ENCODE measurements at regions not wholly inside any gene's neighbourhood (a gene's known extent, or its start where the extent isn't known, plus 50 kb on each side); places are given as distances from the start of the nearest gene placed in this dataset.

GRCh38 chr10:131492211-131492857 lies 180.8 kb upstream of the TCERG1L start (continued):
- TF ChIP-seq CEBPZ (IDR thresholded peaks at IDR 0.05; ENCODE audit: low read depth, low read length), result no peak
- TF ChIP-seq ELK1 (IDR thresholded peaks at IDR 0.05; ENCODE audit: low read depth, low read length), result no peak
- TF ChIP-seq RBBP5 (conservative IDR thresholded peaks at IDR 0.05), result no peak
- TF ChIP-seq JUND (IDR thresholded peaks at IDR 0.05; ENCODE audit: low read depth, low read length), result no peak
- no peak for TF ChIP-seq POLR2A (IDR thresholded peaks at IDR 0.05; ENCODE audit: low read depth, low read length)
- TF ChIP-seq SREBF1 (IDR thresholded peaks at IDR 0.05; ENCODE audit: low read length), result no peak

GRCh38 chr10:131493432-131493831 lies 181.9 kb upstream of the TCERG1L start:
- in situ Hi-C loops (cut with MboI), result no loop called here
- BruUV-seq (replicated peaks), result no TSS peak
- H3K9me3 ChIP-seq (replicated peaks; ENCODE audit: control insufficient read depth, insufficient read depth, low read length), result no peaks in the 10 kb centered on the region; the same call in 2 of the 3 replicates
- no peaks in the 10 kb centered on the region for H3K79me2 ChIP-seq (ENCODE audit: control insufficient read depth, insufficient read depth, low read length)
- no peak for DNase-seq (ENCODE audit: low read depth, low spot score)
- ChIA-PET CTCF (interaction anchor here (0.8 kb wide), 1 partner anchor 11 kb away, joined by 3 read pairs; no protein-coding TSS in a partner anchor), RAD21 (ENCODE audit: unreplicated experiment) (no interaction called here), SMC1A (ENCODE audit: uncharacterized antibody, unreplicated experiment) (no interaction called here), POLR2A (no interaction called here)
- intact Hi-C loops (cut with micrococcal nuclease; ENCODE audit: unreplicated experiment), result no loop called here
- no peak for ATAC-seq
- no peaks in the 10 kb centered on the region for H3K4me1 ChIP-seq (ENCODE audit: control insufficient read depth, insufficient read depth, low read length)
- no peak overlapping the region for H3K9ac ChIP-seq (ENCODE audit: control insufficient read depth, insufficient read depth, low read length)
- H3K36me3 ChIP-seq (ENCODE audit: control insufficient read depth in 2 of 2, insufficient read depth in 2 of 2, low read length in 1 of 2), result no peaks in the 10 kb centered on the region
- no peak overlapping the region for H3K27ac ChIP-seq (ENCODE audit: control insufficient read depth, insufficient read depth)
- 43% methylated on average over 4 of the region's 4 CpGs for WGBS (ENCODE audit: insufficient coverage, insufficient replicate concordance, low lambda C conversion rate, missing lambda C conversion rate)
- no peaks in the 10 kb centered on the region for H4K20me1 ChIP-seq (ENCODE audit: control insufficient read depth, insufficient read depth)
- no peak overlapping the region for H3K4me3 ChIP-seq
- H3K27me3 ChIP-seq (replicated peaks in 1 of 2; ENCODE audit: control insufficient read depth in 2 of 2, insufficient read depth in 2 of 2, low read length in 1 of 2), result no peaks in the 10 kb centered on the region
- no peak overlapping the region for H3K4me2 ChIP-seq (ENCODE audit: control insufficient read depth, insufficient read depth)
- no peak for FAIRE-seq
- no peak overlapping the region for H2AFZ ChIP-seq (ENCODE audit: control insufficient read depth, low read depth, low read length)
- TF ChIP-seq GATAD2B (conservative IDR thresholded peaks at IDR 0.05; ENCODE audit: low read depth), result no peak
- TF ChIP-seq ATF7 (IDR thresholded peaks at IDR 0.05; ENCODE audit: low read depth), result no peak
- no peak for TF ChIP-seq EZH2 (IDR thresholded peaks at IDR 0.05; ENCODE audit: borderline replicate concordance, control insufficient read depth, low read depth, low read length)
- no peak for TF ChIP-seq CUX1 (IDR thresholded peaks at IDR 0.05; ENCODE audit: insufficient replicate concordance, low read depth, low read length)
- no peak for TF ChIP-seq SREBF1 (IDR thresholded peaks at IDR 0.05; ENCODE audit: low read length)
- no peak for TF ChIP-seq RELB (IDR thresholded peaks at IDR 0.05; ENCODE audit: low read depth)
